ENCODE measurements at regions not wholly inside any gene's neighbourhood (a gene's known extent, or its start where the extent isn't known, plus 50 kb on each side); places are given as distances from the start of the nearest gene placed in this dataset.

DNA sequence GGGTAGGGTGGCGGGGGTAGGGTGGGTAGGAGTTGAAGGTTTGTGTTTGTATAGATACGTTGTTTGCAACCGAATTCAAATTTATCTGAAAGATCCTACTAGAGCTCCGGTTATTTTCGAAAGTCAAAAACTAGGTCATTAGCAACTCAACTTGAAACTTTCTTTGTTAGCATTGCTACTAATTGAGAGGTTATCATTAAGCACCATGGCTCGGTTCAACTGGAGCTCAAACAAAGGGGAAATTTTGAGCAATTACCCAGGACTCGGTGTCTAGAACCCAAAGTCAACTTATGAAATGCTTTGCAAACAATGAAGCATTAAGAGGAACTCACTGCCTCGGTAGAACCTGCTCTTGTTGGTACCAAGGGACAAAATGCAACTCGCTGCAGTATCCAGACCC is 207.7 kb downstream of the BCAT1 start:
- Histone ChIP-seq H2AFZ (ENCODE audit: low read depth, low read length, severe bottlenecking) (no peak overlapping the region), H3K27ac (ENCODE audit: low read depth, low read length) (no peak overlapping the region), H4K20me1 (ENCODE audit: low read depth, low read length) (no peaks in the 10 kb centered on the region), H3K36me3 (ENCODE audit: low read length) (no peaks in the 10 kb centered on the region), H3K9me2 (replicated peaks; ENCODE audit: insufficient read depth, low read length) (no peaks in the 10 kb centered on the region), H3K4me2 (ENCODE audit: low read depth, low read length, poor library complexity, severe bottlenecking) (no peak overlapping the region), H3F3A (ENCODE audit: insufficient read depth) (no peaks in the 10 kb centered on the region), H3K9ac (ENCODE audit: low read length) (no peak overlapping the region), H3K79me2 (ENCODE audit: insufficient read depth, low read length) (no peaks in the 10 kb centered on the region), H3K27me3 (ENCODE audit: low read length) (no peaks in the 10 kb centered on the region), H3K4me3 (ENCODE audit: insufficient read depth, low read length, poor library complexity, severe bottlenecking) (no peak overlapping the region), H3K9me3 (ENCODE audit: insufficient read depth, low read length) (no peaks in the 10 kb centered on the region)
- no peak for TF ChIP-seq EZH2phosphoT487 (conservative IDR thresholded peaks at IDR 0.05; ENCODE audit: low read length)
- TF ChIP-seq, protein P1, sequence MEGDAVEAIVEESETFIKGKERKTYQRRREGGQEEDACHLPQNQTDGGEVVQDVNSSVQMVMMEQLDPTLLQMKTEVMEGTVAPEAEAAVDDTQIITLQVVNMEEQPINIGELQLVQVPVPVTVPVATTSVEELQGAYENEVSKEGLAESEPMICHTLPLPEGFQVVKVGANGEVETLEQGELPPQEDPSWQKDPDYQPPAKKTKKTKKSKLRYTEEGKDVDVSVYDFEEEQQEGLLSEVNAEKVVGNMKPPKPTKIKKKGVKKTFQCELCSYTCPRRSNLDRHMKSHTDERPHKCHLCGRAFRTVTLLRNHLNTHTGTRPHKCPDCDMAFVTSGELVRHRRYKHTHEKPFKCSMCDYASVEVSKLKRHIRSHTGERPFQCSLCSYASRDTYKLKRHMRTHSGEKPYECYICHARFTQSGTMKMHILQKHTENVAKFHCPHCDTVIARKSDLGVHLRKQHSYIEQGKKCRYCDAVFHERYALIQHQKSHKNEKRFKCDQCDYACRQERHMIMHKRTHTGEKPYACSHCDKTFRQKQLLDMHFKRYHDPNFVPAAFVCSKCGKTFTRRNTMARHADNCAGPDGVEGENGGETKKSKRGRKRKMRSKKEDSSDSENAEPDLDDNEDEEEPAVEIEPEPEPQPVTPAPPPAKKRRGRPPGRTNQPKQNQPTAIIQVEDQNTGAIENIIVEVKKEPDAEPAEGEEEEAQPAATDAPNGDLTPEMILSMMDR (IDR thresholded peaks at IDR 0.05; ENCODE audit: insufficient read depth, low read length, poor library complexity, severe bottlenecking), result no peak

DNA sequence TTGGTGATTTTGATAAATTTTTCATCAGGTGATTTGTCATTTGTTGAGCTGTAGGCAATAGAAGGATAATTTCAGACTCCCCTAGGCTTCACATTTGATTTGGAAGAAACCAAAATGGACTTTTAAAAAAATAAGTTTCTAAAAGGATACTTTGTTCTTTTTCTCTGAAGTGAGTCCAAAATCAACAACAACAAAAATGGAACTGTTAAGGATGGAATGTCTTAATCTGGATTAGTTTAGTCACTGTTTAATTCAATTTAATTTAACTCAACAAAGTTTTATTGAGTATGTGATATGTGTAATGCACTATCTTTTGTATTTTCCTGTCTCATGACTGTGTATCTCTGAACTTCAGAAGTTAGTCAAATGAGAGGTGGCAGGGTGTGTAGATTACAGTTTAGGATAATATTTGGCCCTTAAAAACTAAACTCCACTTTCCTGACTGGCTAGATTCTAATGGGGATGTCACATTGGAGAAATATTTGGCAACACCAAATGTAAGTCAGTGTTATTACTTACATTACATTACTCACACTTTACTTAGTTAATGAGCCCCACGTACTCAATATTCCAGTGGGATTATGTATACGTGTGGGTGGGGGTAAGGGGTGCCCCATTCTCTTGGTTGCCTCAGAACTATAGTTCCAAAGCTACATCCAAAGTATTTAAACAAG is 209.7 kb downstream of the BCAT1 start:
- Histone ChIP-seq H3K27me3 (ENCODE audit: low read length) (no peaks in the 10 kb centered on the region), H3K9ac (ENCODE audit: low read length) (no peak overlapping the region), H3K79me2 (ENCODE audit: insufficient read depth, low read length) (no peaks in the 10 kb centered on the region), H3K4me3 (ENCODE audit: insufficient read depth, low read length, poor library complexity, severe bottlenecking) (no peak overlapping the region), H3K27ac (ENCODE audit: low read depth, low read length) (no peak overlapping the region), H3K9me2 (replicated peaks; ENCODE audit: insufficient read depth, low read length) (no peaks in the 10 kb centered on the region), H4K20me1 (ENCODE audit: low read depth, low read length) (no peaks in the 10 kb centered on the region), H3K4me2 (ENCODE audit: low read depth, low read length, poor library complexity, severe bottlenecking) (no peak overlapping the region), H2AFZ (ENCODE audit: low read depth, low read length, severe bottlenecking) (no peak overlapping the region), H3K36me3 (ENCODE audit: low read length) (no peaks in the 10 kb centered on the region), H3K9me3 (ENCODE audit: insufficient read depth, low read length) (no peaks in the 10 kb centered on the region), H3F3A (ENCODE audit: insufficient read depth) (no peaks in the 10 kb centered on the region)
- no peak for TF ChIP-seq EZH2phosphoT487 (conservative IDR thresholded peaks at IDR 0.05; ENCODE audit: low read length)
- TF ChIP-seq, protein P1 (IDR thresholded peaks at IDR 0.05; ENCODE audit: insufficient read depth, low read length, poor library complexity, severe bottlenecking), result no peak

DNA sequence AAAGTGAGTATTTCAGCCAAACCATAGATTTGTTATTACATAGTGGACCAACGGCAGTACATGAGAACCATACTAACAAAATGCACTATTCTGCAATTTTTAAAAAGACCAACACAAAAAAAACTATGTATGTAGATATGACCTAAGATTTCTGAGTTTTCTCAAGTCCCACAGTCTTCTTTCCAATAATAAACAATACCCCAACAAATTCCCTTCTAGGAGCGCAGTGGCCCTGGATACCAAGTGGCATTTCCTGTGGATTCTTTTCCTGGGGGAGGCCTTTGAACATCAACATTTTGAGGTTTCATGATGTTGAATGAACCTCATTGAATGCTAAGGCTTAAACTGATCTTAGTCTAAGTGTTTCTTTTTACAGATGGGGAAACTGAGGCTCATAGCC is 210.5 kb downstream of the BCAT1 start:
- Histone ChIP-seq H3K9ac (ENCODE audit: low read length) (no peak overlapping the region), H3F3A (ENCODE audit: insufficient read depth) (no peaks in the 10 kb centered on the region), H3K36me3 (ENCODE audit: low read length) (no peaks in the 10 kb centered on the region), H3K4me3 (ENCODE audit: insufficient read depth, low read length, poor library complexity, severe bottlenecking) (no peak overlapping the region), H4K20me1 (ENCODE audit: low read depth, low read length) (no peaks in the 10 kb centered on the region), H3K9me3 (ENCODE audit: insufficient read depth, low read length) (no peaks in the 10 kb centered on the region), H3K4me2 (ENCODE audit: low read depth, low read length, poor library complexity, severe bottlenecking) (no peak overlapping the region), H3K9me2 (replicated peaks; ENCODE audit: insufficient read depth, low read length) (no peaks in the 10 kb centered on the region), H3K79me2 (ENCODE audit: insufficient read depth, low read length) (no peaks in the 10 kb centered on the region), H2AFZ (ENCODE audit: low read depth, low read length, severe bottlenecking) (no peak overlapping the region), H3K27ac (ENCODE audit: low read depth, low read length) (no peak overlapping the region), H3K27me3 (ENCODE audit: low read length) (no peaks in the 10 kb centered on the region)
- TF ChIP-seq EZH2phosphoT487 (conservative IDR thresholded peaks at IDR 0.05; ENCODE audit: low read length), result no peak
- TF ChIP-seq, protein P1 (IDR thresholded peaks at IDR 0.05; ENCODE audit: insufficient read depth, low read length, poor library complexity, severe bottlenecking), result no peak
